22Rv1 (cell line): ENCODE measurements at regions not wholly inside any gene's neighbourhood (a gene's known extent, or its start where the extent isn't known, plus 50 kb on each side); places are given as distances from the start of the nearest gene placed in this dataset.

ENCODE experiments used
- H3K27ac ChIP-seq: fragments of 450-650 bp; 2 replicates; pipeline ENCODE4 v1.5.1; 2017
- ZFX ChIP-seq: fragments of 450-650 bp; IDR thresholded peaks from 2 replicates; pipeline ENCODE4 v1.6.1; 2017; ENCODE audit warnings: antibody characterized with exemption, borderline replicate concordance
- TF ChIP-seq, protein P1 (sequence below): fragments of 450-650 bp; IDR thresholded peaks from 2 replicates; pipeline ENCODE4 v1.5.1; 2017; ENCODE audit warnings: mild to moderate bottlenecking

DNA sequence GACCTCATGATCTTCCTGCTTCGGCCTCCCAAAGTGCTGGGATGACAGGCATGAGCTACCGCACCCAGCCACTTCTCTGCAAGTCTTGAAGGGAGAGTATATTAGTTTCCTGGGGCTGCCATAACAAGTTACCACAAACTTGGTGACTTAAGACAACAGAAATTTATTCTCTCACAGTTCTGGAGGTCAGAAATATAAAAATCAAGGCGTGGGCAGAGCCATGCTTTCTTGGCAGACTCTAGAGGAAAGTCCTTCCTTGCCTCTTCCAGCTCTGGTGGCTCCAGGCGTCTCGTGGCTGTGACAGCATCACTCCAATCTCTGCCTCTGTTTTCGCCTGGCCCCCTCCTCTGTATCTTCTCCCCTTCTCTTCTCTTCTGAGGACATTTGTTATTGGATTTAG is 110.2 kb upstream of the NAV2 start:
- H3K27ac ChIP-seq: no peak overlapping the region
- TF ChIP-seq ZFX: no peak
- TF ChIP-seq, protein P1, sequence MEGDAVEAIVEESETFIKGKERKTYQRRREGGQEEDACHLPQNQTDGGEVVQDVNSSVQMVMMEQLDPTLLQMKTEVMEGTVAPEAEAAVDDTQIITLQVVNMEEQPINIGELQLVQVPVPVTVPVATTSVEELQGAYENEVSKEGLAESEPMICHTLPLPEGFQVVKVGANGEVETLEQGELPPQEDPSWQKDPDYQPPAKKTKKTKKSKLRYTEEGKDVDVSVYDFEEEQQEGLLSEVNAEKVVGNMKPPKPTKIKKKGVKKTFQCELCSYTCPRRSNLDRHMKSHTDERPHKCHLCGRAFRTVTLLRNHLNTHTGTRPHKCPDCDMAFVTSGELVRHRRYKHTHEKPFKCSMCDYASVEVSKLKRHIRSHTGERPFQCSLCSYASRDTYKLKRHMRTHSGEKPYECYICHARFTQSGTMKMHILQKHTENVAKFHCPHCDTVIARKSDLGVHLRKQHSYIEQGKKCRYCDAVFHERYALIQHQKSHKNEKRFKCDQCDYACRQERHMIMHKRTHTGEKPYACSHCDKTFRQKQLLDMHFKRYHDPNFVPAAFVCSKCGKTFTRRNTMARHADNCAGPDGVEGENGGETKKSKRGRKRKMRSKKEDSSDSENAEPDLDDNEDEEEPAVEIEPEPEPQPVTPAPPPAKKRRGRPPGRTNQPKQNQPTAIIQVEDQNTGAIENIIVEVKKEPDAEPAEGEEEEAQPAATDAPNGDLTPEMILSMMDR: no peak

DNA sequence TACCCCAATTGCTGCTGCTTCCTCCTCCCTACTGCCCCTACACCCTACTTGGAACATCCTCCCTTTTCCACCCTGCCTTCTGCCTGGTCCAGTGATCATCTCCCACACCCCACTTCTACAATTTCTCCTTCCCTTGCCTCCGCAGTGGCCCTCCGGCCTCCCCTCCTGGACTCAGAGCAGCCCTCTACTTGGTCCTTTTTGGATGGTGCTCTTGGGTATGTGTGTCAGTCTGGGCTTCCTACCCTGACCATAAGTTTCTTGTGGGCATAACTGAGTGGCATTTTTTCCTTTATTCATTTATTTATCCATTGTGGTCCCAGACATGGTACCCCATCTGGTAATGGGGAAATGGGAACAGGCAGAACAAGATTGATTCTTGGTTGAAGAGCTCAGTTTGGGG is 111.4 kb upstream of the NAV2 start:
- H3K27ac ChIP-seq: no peak overlapping the region
- TF ChIP-seq, protein P1: no peak
- TF ChIP-seq ZFX: no peak

DNA sequence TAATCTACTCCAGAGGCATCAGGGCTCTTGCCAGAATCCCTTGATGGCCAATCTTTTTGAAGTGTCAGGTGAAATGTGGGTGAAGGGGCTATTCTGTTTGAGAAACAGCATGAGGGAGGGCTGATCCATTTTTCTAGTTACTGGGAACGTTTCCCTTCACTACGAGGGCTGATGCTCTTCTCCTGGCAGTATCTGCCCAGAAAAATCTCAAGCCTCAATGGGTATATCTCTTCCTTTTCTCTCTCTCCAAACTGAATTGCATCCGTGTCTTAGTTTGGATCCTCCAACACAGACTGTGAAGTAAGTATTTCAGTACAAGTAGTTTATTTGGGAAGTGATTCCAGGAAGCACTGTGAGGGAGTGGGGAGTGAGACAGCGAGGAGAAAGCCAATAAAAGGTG is 113.0 kb upstream of the NAV2 start:
- TF ChIP-seq, protein P1: no peak
- no peak overlapping the region for H3K27ac ChIP-seq

DNA sequence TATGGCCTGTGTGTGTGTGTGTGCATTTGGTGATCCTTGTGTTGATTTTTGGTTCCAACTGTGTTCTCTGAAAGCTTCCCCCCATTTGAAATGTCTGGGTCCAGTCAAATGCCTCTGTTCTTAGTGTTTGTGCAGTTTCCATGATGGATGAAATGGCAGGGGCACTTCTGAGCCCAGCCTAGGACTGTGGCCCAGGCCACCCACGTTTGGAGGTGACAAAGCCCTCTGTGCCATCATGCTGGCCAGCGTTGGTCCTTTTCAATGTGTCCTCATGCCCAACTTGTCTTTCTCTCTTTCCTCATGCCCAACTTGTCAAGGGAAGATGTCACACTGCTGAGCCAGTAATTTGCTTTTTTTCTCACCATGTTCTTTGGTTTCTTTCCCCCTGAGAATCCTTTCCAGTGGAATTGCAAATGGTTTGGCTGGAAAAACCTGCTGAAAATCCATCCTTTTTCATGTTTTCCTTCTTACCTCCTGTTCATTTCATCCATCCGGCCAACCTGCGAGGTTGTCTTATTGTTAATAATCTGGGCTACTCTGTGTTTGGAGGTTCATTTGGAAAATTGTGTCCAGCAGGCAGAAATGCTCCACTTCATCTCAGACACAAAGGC is 113.7 kb upstream of the NAV2 start:
- H3K27ac ChIP-seq: no peak overlapping the region
- TF ChIP-seq, protein P1: no peak
- no peak for TF ChIP-seq ZFX

DNA sequence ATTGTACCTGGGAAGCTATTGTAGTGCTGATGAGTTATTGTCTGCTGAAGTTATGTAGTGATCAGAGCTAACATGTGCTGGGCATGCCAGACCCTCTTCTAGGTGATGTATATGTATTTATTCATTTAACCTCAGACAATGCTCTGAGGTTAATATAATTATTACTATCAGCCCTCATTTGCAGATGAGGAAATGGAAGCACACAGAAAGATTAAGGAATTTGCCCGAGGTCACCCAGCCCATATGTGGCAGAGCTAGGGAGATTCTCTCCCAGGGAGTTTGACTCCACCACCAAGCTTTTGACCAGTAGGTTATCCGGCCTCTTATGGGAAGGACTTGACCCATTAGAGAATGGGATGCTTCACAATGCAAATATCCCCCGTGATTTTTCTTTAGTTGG is 114.2 kb upstream of the NAV2 start:
- no peak overlapping the region for H3K27ac ChIP-seq
- TF ChIP-seq ZFX: no peak
- TF ChIP-seq, protein P1: no peak

DNA sequence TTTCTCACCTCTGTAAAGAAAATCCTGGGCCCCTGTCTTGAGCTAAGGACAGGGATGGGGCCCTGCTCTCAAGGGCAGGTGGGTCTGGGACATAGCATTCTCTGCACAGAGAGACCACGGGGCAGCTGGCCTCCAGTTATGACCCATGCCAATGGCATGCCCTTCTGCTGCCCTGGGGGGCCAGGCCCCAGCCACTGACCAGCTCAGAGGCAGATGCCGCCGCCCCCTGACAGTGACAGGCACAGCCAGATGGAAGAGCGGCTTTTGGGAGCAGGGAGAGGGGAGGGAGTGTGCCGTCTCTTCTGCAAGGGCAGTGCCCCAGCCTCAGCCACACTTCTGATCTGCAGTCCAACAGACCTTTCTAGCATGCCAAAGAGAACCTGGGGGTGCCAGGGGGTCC is 114.8 kb upstream of the NAV2 start:
- TF ChIP-seq ZFX: no peak
- TF ChIP-seq, protein P1: no peak
- H3K27ac ChIP-seq: no peak overlapping the region

DNA sequence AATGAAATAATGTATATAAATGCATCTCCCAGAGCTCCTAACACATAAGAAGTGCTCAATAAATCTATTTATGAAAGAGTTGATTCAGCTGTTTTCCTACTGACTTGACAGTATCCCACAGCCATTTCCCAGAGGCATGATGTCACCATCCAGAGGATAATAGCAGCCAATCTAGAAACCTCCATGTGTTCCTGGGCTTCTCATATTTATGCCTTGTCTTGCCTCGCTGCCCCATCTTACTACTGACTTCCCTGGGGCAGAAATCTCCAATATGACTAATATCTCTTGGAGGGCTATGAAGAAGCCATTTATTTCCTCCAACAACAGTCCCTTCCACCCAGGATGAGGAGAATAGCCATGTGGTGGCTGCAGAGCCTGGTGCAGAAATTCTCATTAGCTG is 115.4 kb upstream of the NAV2 start:
- no peak for TF ChIP-seq ZFX
- TF ChIP-seq, protein P1: no peak
- no peak overlapping the region for H3K27ac ChIP-seq
